ENCODE measurements at regions not wholly inside any gene's neighbourhood (a gene's known extent, or its start where the extent isn't known, plus 50 kb on each side); places are given as distances from the start of the nearest gene placed in this dataset.

DNA sequence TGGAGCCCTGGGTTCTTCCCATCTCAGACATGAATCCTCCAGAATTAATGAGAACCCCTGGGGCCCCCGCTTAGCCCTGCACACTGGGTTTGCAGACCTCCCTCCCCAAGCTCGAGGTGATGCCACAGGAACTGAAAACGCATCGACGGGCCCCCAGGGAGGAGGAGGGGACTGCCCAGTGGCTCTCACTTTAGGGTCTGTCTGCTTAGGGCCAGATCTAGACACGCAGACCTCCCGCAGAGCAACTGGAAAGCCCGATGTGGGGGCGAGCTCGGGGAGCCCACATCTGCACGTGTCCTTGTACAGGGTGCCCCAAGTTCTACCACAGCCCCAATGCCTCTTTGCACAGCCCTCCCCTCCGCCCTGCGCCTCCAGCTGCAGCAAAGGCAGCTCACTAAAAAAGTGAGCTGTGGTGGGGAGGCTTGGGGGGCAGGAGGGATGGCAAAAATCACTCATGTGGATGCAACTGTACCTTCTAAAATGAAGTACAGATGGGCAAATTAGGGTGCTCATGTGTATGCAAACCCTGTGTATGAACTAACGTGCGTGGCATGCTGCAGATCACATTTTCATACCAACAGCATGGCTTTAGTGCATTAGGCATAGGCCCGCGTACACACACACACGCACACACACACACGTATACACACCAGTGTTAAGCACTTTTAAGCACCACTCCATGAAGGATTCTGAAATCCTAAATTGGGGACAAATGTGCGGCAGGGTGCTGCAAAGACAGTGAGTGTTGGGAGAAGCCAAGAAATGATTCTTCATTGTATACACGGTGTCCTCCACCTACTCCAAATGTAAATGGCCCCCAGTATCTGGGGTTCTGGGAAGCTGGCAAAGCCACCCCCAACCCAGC is 99.9 kb upstream of the MAP1LC3B2 start:
- no peak for DNase-seq (ENCODE audit: low read depth)
- TF ChIP-seq, protein P1, sequence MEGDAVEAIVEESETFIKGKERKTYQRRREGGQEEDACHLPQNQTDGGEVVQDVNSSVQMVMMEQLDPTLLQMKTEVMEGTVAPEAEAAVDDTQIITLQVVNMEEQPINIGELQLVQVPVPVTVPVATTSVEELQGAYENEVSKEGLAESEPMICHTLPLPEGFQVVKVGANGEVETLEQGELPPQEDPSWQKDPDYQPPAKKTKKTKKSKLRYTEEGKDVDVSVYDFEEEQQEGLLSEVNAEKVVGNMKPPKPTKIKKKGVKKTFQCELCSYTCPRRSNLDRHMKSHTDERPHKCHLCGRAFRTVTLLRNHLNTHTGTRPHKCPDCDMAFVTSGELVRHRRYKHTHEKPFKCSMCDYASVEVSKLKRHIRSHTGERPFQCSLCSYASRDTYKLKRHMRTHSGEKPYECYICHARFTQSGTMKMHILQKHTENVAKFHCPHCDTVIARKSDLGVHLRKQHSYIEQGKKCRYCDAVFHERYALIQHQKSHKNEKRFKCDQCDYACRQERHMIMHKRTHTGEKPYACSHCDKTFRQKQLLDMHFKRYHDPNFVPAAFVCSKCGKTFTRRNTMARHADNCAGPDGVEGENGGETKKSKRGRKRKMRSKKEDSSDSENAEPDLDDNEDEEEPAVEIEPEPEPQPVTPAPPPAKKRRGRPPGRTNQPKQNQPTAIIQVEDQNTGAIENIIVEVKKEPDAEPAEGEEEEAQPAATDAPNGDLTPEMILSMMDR (conservative IDR thresholded peaks at IDR 0.05; ENCODE audit: low read depth, low read length): no peak

DNA sequence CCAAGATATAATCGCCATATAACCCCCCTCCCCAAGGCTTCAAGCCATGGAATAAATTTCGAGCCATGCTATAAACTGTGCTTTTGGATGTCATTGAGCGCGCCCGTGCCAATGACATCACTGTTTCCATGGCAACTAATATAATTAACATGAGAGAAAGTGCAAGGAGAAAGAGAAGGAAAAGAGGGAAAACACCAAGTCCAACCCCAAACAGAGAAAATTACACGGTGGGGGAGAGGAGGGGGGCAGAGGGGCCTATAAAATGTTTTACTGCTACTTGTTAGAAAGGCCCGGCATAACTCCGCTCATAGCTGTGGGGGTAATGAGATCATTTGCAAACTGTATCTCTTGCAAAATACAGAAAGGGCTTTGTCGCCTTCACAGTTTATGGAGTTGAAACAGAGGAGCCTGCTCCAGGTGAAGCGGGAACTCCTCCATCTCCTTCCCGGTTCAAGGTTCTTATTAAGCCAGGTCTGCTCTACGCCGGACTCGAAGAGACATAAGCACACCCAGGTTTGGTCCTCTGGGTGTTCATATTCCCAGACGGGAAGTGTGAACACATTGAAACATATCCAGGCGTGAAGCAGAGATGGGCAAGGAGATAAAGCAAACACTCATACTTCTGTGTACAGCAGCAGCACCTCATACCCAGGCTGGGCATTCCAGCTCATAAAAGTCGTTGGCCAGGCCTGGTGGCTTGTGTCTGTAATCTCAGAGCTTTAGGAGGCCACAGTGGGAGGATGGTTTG is 99.1 kb upstream of the MAP1LC3B2 start:
- DNase-seq (ENCODE audit: low read depth): no peak
- H3K4me3 ChIP-seq (ENCODE audit: low read depth, low read length): no peak overlapping the region
- TF ChIP-seq, protein P1 (conservative IDR thresholded peaks at IDR 0.05; ENCODE audit: low read depth, low read length): no peak

More for the DNA sequence above, 99.9 kb upstream of the MAP1LC3B2 start:
- no peak overlapping the region for H3K4me3 ChIP-seq (ENCODE audit: low read depth, low read length)

GRCh38 chr12:116461060-116461459 is 98.1 kb upstream of the MAP1LC3B2 start:
- H3K4me3 ChIP-seq (ENCODE audit: low read depth, low read length): no peak overlapping the region
- TF ChIP-seq, protein P1 (conservative IDR thresholded peaks at IDR 0.05; ENCODE audit: low read depth, low read length): no peak
- no peak for DNase-seq (ENCODE audit: low read depth)

- H3K4me3 ChIP-seq (ENCODE audit: low read depth, low read length): no peak overlapping the region
- TF ChIP-seq, protein P1 (conservative IDR thresholded peaks at IDR 0.05; ENCODE audit: low read depth, low read length): no peak
- no peak for DNase-seq (ENCODE audit: low read depth)
These were observed 95.8 kb upstream of the MAP1LC3B2 start for GRCh38 chr12:116463366-116463765.

GRCh38 chr12:116465407-116465806 is 93.8 kb upstream of the MAP1LC3B2 start:
- TF ChIP-seq, protein P1 (conservative IDR thresholded peaks at IDR 0.05; ENCODE audit: low read depth, low read length): no peak
- no peak overlapping the region for H3K4me3 ChIP-seq (ENCODE audit: low read depth, low read length)
- DNase-seq (ENCODE audit: low read depth): no peak

DNA sequence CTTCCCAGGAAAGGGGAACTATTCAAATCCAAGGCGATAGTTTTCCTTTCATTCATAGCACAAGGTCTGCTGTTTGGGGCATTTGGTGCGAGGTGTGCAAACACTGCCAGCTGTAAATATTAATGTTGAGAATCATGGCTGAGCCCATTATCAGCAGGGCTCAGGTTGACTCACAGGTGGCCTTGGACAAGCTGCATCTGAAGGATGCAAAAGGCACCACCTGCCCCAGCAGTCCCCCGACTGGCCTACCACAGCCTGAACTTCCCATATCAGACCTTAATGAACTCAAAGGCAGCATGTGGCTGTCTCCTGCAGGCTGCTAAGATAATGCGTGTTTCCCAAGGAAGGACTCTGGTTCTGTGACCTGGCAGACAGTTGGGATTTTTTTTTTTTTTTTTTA is 93.3 kb upstream of the MAP1LC3B2 start:
- H3K4me3 ChIP-seq (ENCODE audit: low read depth, low read length): no peak overlapping the region
- DNase-seq (ENCODE audit: low read depth): no peak
- TF ChIP-seq, protein P1 (conservative IDR thresholded peaks at IDR 0.05; ENCODE audit: low read depth, low read length): no peak
